SU-DHL-6 (cell line): ENCODE measurements at regions not wholly inside any gene's neighbourhood (a gene's known extent, or its start where the extent isn't known, plus 50 kb on each side); places are given as distances from the start of the nearest gene placed in this dataset.

Source experiments
- EZH2phosphoT487 ChIP-seq: fragments of 200-600 bp; sonication (generic), shearing (Covaris generic); conservative IDR thresholded peaks from 2 replicates; pipeline ENCODE4 v1.6.1; 2018; ENCODE audit warnings: mild to moderate bottlenecking, antibody characterized with exemption, low read length, moderate library complexity, mixed read lengths
- TF ChIP-seq, protein P1 (sequence below): fragments of 200-600 bp; sonication (generic); IDR thresholded peaks from one replicate; pipeline ENCODE4 v1.5.1; 2017; ENCODE audit warnings: antibody characterized with exemption, mild to moderate bottlenecking, low read length, moderate library complexity; ENCODE audit not compliant: insufficient read depth, poor library complexity, severe bottlenecking

DNA sequence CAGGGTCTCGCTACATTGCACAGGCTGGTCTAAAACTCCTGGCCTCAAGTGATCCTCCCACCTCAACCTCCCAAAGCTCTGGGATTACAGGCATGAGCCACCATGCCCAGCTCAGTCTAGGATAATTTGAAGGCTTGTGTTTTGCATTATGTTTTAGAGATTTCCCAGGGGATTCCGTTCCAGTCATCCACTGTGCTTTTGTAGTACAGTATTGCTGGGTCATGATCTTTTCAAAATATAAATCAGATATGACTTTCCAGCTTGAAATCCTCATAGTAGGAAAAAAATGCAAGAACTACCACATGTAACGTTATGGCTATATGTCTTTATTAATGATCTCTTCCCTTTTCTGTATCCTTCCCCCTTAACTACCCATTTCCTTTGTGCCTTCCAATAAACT is 338.1 kb downstream of the PRELID2 start:
- no peak for TF ChIP-seq EZH2phosphoT487
- TF ChIP-seq, protein P1, sequence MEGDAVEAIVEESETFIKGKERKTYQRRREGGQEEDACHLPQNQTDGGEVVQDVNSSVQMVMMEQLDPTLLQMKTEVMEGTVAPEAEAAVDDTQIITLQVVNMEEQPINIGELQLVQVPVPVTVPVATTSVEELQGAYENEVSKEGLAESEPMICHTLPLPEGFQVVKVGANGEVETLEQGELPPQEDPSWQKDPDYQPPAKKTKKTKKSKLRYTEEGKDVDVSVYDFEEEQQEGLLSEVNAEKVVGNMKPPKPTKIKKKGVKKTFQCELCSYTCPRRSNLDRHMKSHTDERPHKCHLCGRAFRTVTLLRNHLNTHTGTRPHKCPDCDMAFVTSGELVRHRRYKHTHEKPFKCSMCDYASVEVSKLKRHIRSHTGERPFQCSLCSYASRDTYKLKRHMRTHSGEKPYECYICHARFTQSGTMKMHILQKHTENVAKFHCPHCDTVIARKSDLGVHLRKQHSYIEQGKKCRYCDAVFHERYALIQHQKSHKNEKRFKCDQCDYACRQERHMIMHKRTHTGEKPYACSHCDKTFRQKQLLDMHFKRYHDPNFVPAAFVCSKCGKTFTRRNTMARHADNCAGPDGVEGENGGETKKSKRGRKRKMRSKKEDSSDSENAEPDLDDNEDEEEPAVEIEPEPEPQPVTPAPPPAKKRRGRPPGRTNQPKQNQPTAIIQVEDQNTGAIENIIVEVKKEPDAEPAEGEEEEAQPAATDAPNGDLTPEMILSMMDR, result no peak
